GM23248 (cell line): ENCODE measurements at regions not wholly inside any gene's neighbourhood (a gene's known extent, or its start where the extent isn't known, plus 50 kb on each side); places are given as distances from the start of the nearest gene placed in this dataset.

Source experiments
- DNase-seq: peaks from one replicate; pipeline ENCODE4 v3.0.0-alpha.2; 2015
- H2AFZ ChIP-seq: fragments of 200-600 bp; sonication (generic); 2 replicates; pipeline ENCODE4 v1.6.1; 2016; ENCODE audit warnings: antibody characterized with exemption
- H3F3A ChIP-seq: fragments of 200-600 bp; sonication (generic); 2 replicates; pipeline ENCODE4 v1.6.1; 2016; ENCODE audit warnings: mild to moderate bottlenecking, antibody characterized with exemption, mixed run types; ENCODE audit not compliant: insufficient read depth
- H3K27ac ChIP-seq: fragments of 200-600 bp; sonication (generic); 2 replicates; pipeline ENCODE4 v1.5.1; 2016; ENCODE audit warnings: mild to moderate bottlenecking
- H3K27me3 ChIP-seq: fragments of 200-600 bp; sonication (generic); replicated peaks from 2 replicates; pipeline ENCODE4 v1.6.1; 2016; ENCODE audit warnings: mild to moderate bottlenecking; ENCODE audit not compliant: insufficient read depth
- H3K36me3 ChIP-seq: fragments of 200-600 bp; sonication (generic); 2 replicates; pipeline ENCODE4 v1.6.1; 2016; ENCODE audit warnings: low read depth, mild to moderate bottlenecking
- H3K4me1 ChIP-seq: fragments of 200-600 bp; sonication (generic); 2 replicates; pipeline ENCODE4 v1.6.1; 2016; ENCODE audit warnings: mild to moderate bottlenecking; ENCODE audit not compliant: insufficient read depth
- H3K4me2 ChIP-seq: fragments of 200-600 bp; sonication (generic); one replicate; pipeline ENCODE4 v1.6.1; 2016; ENCODE audit warnings: mild to moderate bottlenecking; ENCODE audit not compliant: unreplicated experiment
- H3K4me3 ChIP-seq: fragments of 200-600 bp; sonication (generic); 2 replicates; pipeline ENCODE4 v1.5.1; 2016; ENCODE audit warnings: mild to moderate bottlenecking
- H3K79me2 ChIP-seq: fragments of 200-600 bp; sonication (generic); 2 replicates; pipeline ENCODE4 v1.6.1; 2016; ENCODE audit warnings: mild to moderate bottlenecking; ENCODE audit not compliant: insufficient read depth
- H3K9ac ChIP-seq: fragments of 200-600 bp; sonication (generic); 2 replicates; pipeline ENCODE4 v1.6.1; 2016; ENCODE audit warnings: mild to moderate bottlenecking
- H3K9me2 ChIP-seq: fragments of 200-600 bp; sonication (generic); 2 replicates; pipeline ENCODE4 v1.6.1; 2016; ENCODE audit warnings: mixed run types, mild to moderate bottlenecking, moderate library complexity; ENCODE audit not compliant: insufficient read depth
- H3K9me3 ChIP-seq: fragments of 200-600 bp; sonication (generic); one replicate; pipeline ENCODE4 v1.6.1; 2017; ENCODE audit warnings: low read depth
- H4K20me1 ChIP-seq: fragments of 200-600 bp; sonication (generic); 2 replicates; pipeline ENCODE4 v1.6.0; 2016; ENCODE audit not compliant: insufficient read depth
- EZH2 ChIP-seq: fragments of 200-600 bp; sonication (generic); IDR thresholded peaks from 2 replicates; pipeline ENCODE4 v1.6.1; 2018; ENCODE audit warnings: antibody characterized with exemption, mild to moderate bottlenecking; ENCODE audit not compliant: insufficient read depth, poor library complexity, severe bottlenecking
- EZH2phosphoT487 ChIP-seq: fragments of 200-600 bp; sonication (generic); IDR thresholded peaks from 2 replicates; pipeline ENCODE4 v1.6.1; 2018; ENCODE audit warnings: antibody characterized with exemption, moderate library complexity, mild to moderate bottlenecking, low read depth; ENCODE audit not compliant: insufficient read depth
- WGBS, 2 experiments: methylation state at CpG; one replicate each; pipeline ENCODE4 v1.1.6; 2015 to 2017; ENCODE audit warnings: low lambda C conversion rate in 2 of 2, low coverage in 1 of 2; ENCODE audit errors: missing lambda C conversion rate in 2 of 2; 5-methylcytosine and 5-hydroxymethylcytosine counted together
- in situ Hi-C: fragments of 300-500 bp; cut with MboI; formaldehyde crosslinking; loops from 2 replicates; pipeline ENCODE4 v1.15.0; 2020

DNA sequence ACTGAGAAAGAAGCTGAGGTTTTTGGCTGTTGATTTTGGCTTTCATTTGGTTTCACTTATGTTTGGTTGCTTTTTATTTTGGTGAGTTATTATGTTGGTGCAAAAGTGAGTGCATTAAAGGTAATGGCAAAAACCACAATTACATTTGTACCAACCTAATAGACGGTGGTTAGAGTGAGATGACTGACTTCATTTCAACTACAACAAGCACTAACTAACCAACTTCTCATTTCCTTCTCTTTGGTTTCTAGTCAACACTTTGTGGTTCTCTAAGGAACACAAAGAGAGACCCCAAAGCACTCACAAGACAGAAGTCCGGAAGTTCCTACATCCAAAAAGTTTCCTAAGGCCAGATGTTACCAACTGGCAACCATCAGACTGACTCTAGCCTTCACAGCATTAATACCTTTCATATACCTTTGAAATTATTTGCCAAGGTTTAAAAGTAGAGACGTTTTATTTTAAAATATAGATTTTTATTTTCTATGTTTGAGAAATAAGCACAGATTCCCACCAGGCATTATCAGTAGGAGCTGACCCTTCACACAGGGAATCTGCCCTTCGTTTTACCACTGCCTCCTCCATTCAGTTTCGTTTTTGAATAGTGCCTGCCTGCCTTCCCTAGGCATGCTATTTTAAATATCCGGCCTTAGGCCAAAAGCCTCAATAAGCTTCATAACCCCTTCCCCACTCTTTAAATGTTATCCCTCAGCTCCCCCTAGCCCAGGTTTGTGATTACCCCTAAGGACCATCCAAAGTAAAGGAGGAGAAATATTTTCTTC is 301.1 kb upstream of the PTGER4 start:
- H3K79me2 ChIP-seq = no peaks in the 10 kb centered on the region
- no peak for DNase-seq
- H3K27me3 ChIP-seq = peaks cover 17% of the 10 kb centered on the region; the same call in 1 of the 2 replicates
- H4K20me1 ChIP-seq = no peaks in the 10 kb centered on the region
- no peaks in the 10 kb centered on the region for H3K36me3 ChIP-seq
- 79 to 84% methylated on average over 6 of the region's 6 CpGs for WGBS, 2 experiments
- H2AFZ ChIP-seq = no peak overlapping the region
- no peak overlapping the region for H3K4me2 ChIP-seq
- peaks cover 9% of the 10 kb centered on the region; the same call in 1 of the 2 replicates for H3F3A ChIP-seq
- H3K27ac ChIP-seq = no peak overlapping the region
- no peak overlapping the region for H3K4me3 ChIP-seq
- no peak overlapping the region for H3K9ac ChIP-seq
- no peaks in the 10 kb centered on the region for H3K9me2 ChIP-seq
- TF ChIP-seq EZH2phosphoT487 (no peak), EZH2 (no peak)
- peaks cover 7% of the 10 kb centered on the region; the same call in 1 of the 2 replicates for H3K4me1 ChIP-seq
- in situ Hi-C loops = no loop called here
- no peaks in the 10 kb centered on the region for H3K9me3 ChIP-seq

DNA sequence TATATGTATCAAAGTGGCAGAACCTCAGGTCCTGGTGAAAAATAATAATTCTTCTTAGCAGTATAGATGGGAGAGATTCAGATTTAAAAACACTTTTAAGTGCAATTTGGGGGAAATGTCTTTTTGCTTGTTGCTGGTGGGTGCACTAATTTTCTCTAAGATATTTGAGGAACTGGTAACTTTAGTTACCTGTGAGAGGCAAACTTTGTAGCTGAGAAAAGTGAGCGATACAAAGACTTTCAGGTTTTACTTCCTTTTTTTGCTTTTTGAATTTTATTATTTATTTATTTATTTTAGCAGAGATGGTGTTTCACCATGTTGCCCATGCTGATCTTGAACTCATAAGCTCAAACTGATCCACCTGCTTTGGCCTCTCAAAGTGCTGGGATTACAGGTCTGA is 303.1 kb upstream of the PTGER4 start:
- H3K27me3 ChIP-seq = peaks cover 10% of the 10 kb centered on the region; the same call in 1 of the 2 replicates
- H3K4me3 ChIP-seq = no peak overlapping the region
- no peaks in the 10 kb centered on the region for H4K20me1 ChIP-seq
- no peaks in the 10 kb centered on the region for H3K4me1 ChIP-seq
- no peak for DNase-seq
- no peak for TF ChIP-seq EZH2phosphoT487
- no peak for TF ChIP-seq EZH2
- WGBS, 2 experiments = 90 to 91% methylated on average over 1 of the region's 1 CpG
- peaks cover under 1% of the 10 kb centered on the region; the same call in 1 of the 2 replicates for H3F3A ChIP-seq
- H3K9ac ChIP-seq = no peak overlapping the region
- no peak overlapping the region for H3K27ac ChIP-seq
- no peaks in the 10 kb centered on the region for H3K36me3 ChIP-seq
- in situ Hi-C loops = no loop called here
- no peak overlapping the region for H2AFZ ChIP-seq
- no peak overlapping the region for H3K4me2 ChIP-seq
- no peaks in the 10 kb centered on the region for H3K9me2 ChIP-seq
- no peaks in the 10 kb centered on the region for H3K79me2 ChIP-seq
- no peaks in the 10 kb centered on the region for H3K9me3 ChIP-seq

GRCh38 chr5:40374853-40375252 is 304.9 kb upstream of the PTGER4 start:
- no peak for TF ChIP-seq EZH2phosphoT487
- no peak for TF ChIP-seq EZH2
- no peaks in the 10 kb centered on the region for H3K4me1 ChIP-seq
- H3K27me3 ChIP-seq = peaks cover 10% of the 10 kb centered on the region; the same call in 1 of the 2 replicates
- in situ Hi-C loops = no loop called here
- DNase-seq = no peak
- no peaks in the 10 kb centered on the region for H4K20me1 ChIP-seq
- H3K9me2 ChIP-seq = no peaks in the 10 kb centered on the region
- H3K27ac ChIP-seq = no peak overlapping the region
- H3K36me3 ChIP-seq = no peaks in the 10 kb centered on the region
- no peak overlapping the region for H3K4me3 ChIP-seq
- H3K9me3 ChIP-seq = no peaks in the 10 kb centered on the region
- no peaks in the 10 kb centered on the region for H3K79me2 ChIP-seq
- H3F3A ChIP-seq = no peaks in the 10 kb centered on the region
- H2AFZ ChIP-seq = no peak overlapping the region
- WGBS, 2 experiments = 75 to 80% methylated on average over 6 of the region's 6 CpGs
- H3K4me2 ChIP-seq = no peak overlapping the region
- no peak overlapping the region for H3K9ac ChIP-seq

DNA sequence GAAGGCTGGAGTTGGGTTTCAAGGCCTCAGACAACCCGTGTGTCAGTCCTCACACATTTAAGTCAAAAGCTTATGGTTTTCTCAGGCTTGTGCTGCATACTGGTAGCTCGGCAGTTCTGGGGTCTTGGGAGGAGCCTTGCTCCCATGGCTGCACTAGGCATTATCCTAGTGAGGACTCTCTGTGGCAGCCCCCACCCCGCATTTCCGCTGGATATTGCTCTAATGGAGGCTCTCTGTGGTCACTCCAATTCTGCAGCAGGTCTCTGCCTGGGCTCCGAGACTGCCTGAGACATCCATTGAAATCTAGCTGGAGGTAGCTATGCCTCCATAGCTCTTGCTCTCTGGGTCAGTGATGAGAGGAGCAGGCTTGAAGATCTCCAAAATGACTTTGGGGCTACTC is 311.5 kb upstream of the PTGER4 start:
- Histone ChIP-seq H3K79me2 (no peaks in the 10 kb centered on the region), H2AFZ (no peak overlapping the region), H3F3A (no peaks in the 10 kb centered on the region), H3K27me3 (no peaks in the 10 kb centered on the region), H3K9me3 (no peaks in the 10 kb centered on the region), H3K36me3 (no peaks in the 10 kb centered on the region), H3K9me2 (no peaks in the 10 kb centered on the region), H3K9ac (no peak overlapping the region), H3K4me2 (no peak overlapping the region), H4K20me1 (no peaks in the 10 kb centered on the region), H3K4me1 (no peaks in the 10 kb centered on the region), H3K4me3 (no peak overlapping the region), H3K27ac (no peak overlapping the region)
- in situ Hi-C loops = no loop called here
- 79 to 88% methylated on average over 5 of the region's 5 CpGs for WGBS, 2 experiments
- DNase-seq = no peak
- TF ChIP-seq EZH2phosphoT487 = no peak
- no peak for TF ChIP-seq EZH2
